ENCODE measurements at regions not wholly inside any gene's neighbourhood (a gene's known extent, or its start where the extent isn't known, plus 50 kb on each side); places are given as distances from the start of the nearest gene placed in this dataset.
"Not testable (repeated sequence)": the region's sequence is repeated elsewhere in the genome, so short reads cannot be mapped to it uniquely, and the experiment has no call there.

DNA sequence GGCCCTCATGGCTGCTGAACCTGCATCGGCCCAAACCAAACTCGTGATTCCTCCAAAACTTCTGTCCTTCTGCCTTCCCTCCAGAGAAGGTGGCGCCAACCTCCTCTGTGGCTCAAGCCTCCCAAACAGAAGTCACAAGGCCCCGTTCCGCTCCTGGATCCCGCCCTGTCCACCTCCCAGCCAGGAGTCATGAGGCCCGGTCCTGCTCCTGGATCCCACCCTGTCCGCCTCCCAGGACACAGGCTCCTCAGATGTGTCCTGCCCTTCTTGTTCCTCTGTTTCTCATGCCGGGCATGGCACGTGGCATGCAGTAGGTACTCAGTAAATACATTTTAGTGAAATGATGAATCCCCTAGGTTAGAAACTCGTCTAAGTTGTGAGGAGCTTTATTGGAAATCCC is 94.2 kb upstream of the SFSWAP start:
- DNase-seq (ENCODE audit: low spot score) = no peak

DNA sequence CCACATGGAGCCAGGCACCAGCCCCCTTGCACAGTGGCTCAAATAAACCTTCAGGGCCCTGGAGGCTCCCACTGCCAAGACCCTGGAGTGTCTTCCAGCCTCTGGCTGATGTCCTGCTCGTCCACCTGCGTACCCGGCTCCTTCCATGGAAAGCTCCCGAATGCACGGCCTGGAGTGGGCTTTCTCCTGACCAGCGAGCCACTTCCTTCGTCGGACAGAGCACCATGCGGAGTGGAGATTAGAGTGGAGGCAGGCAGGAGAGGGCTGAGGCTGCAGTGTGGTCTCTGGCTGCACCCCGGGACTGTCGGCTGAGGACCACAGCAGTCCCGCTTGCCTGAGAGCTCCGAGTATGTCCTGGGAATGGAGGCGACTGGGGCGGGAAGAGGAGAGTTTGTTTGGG is 93.7 kb upstream of the SFSWAP start:
- DNase-seq (ENCODE audit: low spot score) = no peak

DNA sequence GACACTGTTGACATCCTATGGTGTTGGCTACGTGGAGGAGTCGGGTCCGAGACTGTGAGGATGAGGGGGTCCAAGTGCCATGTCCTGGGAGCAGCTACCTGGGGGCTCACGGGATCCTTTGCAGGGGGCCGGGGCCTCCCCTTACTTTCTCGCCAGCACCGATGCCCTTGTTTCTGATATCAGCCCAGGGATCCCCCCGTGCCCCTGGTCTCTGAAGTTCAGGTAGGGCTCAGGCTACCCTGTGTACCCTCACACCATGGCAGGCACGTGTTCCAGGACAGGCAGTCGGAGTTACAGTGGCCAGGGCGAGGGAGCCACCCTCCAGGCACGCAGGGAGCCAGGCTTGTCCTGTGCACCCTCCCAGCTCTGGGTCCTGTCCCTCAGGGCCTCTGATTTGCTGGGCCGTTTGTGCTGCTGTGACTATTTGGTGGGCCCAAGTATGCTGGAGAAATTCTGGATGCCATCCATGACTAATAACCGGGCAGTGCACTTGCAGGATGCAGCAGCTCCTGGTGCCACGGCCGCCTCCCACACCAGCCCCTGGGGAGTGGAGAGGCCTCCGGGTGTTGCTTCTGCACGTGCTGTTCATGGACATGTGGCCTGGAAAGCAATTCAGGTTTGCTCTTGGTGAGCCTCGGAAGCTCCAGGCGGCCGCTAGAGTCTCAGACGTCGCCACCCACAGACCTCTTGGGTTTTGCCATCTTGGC is 93.1 kb upstream of the SFSWAP start:
- no peak for DNase-seq (ENCODE audit: low spot score)

DNA sequence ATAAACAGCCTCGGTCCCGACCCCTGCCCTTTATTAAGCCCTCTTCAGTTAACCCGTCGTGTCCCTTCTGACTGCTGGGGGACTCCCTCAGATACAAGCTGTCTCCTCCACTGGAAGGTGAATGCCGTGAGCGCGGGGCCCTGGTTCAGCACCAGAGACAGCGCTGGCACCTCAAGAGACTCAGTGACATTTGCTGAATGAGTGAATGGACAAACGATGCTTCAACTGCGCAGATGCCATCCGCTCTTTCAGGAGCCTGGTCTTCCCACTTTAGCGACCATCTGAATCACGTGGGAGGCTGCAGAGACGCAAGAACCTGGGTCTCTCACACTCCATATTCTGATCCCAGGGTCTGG is 92.6 kb upstream of the SFSWAP start:
- no peak for DNase-seq (ENCODE audit: low spot score)

DNA sequence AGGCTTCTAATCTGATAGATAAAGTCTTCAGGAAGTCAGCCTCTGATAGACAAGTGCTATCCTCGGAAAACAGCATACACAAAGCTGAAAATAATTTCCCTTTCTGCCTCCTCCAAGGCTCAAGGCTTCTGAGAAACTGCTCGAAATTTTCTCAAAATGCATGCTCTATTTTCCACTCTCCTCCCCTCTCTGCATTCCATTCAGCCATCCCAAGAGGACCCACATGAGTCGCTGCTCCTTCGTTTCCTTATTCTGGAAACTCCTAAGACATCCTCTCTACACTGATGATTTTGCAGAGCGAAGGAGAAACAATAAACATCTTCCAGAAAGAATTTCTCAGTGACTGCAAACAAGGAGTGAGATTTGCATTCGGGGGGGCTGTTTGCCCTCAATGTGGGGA is 92.2 kb upstream of the SFSWAP start:
- DNase-seq (ENCODE audit: low spot score) = no peak

DNA sequence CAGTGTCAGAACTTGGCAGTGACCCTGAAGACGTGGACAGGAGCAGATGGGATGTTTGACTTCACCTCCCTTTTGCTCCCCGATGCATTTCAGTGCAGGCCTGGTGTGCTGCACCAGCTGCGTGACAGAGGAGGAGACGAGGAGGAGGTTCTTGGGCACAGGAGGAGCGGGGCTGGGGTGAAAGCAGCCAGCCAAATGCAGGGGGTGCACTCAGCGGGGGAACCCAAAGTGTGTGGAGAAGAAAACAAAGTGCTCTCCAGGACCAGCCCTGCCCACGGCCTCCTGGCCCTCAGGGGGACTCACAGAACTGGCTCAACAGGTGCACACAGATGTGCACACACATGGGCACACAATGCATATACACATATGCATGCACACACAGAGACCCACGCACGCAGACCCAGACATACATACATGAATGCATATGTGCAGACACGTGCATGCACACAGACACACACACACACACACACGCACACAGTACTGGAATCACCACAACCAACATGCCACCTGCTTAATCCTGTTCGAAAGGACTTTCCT is 91.7 kb upstream of the SFSWAP start:
- no peak for DNase-seq (ENCODE audit: low spot score)

DNA sequence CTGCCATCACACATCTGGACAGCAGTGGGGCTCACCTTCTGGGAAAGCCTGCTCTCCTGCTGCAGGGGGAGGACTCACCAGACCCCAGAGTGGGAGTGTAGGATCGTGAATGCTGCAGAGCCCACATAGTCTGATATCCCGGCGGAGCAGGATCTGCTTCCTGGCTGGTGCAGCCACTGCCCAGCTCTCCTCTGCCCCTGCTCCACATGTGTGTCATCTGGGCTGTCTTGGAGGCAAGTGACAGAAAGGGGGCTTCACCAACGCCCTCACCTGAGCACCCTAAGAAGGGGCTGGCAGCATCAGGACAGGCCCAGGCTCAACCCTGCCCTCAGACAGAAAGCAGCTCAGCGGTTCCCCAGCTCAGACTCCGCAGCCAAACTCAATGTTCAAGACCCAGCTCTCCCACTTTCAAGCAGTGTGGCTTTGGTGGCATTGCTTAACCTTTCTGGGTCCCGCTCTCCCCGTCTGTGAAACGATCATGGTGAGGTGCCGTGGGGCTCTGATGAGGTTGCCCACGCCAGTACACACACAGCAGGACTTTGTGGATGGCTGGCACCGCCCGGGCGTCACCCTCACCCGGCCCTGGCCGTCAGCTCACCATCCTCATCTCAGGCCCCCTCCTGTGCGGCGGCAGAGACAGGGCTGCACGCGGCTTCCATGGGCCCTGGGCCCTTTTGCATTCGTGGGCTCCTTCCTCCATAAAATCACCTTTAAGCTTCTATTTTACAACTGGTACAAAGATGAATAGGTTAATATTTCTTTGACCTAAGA is 91.0 kb upstream of the SFSWAP start:
- no peak for DNase-seq (ENCODE audit: low spot score)

DNA sequence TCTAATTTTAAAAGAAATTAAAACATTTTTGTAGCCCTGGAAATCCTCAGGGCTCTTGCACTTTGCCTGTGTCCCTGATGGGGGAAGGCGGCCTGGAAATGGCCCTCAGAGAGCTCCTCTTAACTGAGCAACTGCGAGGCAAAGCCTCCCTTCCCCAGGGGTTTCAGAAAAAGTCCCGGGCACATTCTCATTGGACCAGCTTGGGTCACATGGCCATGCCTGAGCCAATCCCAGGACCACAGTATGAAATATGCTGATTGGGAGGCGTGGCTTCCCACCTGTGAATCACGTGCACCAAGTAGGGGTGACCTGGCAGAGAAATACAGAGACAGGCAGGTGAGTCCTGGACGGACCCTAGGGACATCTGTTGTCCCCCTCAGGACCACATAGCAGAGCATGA is 90.4 kb upstream of the SFSWAP start:
- DNase-seq (ENCODE audit: low spot score) = no peak

DNA sequence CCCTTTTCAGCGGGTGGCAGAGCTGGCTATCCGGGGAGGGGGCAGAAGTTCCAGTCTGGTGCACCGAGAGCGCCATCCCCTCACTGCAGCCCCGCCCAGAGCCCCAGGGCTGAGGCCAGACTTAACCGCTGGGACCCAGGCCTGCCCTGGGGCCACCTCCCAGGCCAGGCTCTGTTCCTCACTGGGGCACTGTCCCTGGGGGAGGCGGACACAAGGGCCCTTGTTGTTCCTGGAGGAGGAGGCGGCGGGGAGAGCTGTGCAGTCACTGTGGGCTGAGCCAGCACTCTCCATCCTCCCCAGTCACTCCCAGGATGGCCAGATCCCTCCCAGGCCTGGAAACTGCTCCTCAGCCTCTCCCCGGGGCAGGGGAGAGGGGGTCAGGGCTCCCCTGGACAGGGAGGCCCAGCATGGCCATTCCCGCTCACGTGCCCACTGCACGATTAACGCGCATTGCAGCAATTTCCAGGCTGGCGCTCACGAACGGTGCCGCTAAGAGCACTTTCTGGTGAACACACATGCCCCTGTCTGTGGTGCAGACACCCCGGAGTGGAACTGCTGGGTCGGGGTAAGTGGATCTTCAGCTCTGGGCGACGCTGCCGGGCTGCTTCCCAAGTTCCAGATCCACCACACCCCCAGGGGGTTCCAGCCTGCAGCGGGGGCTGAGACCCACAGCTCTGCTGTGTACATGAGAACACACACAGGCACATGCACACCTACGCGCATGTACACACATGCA is 89.8 kb upstream of the SFSWAP start:
- no peak for DNase-seq (ENCODE audit: low spot score)

DNA sequence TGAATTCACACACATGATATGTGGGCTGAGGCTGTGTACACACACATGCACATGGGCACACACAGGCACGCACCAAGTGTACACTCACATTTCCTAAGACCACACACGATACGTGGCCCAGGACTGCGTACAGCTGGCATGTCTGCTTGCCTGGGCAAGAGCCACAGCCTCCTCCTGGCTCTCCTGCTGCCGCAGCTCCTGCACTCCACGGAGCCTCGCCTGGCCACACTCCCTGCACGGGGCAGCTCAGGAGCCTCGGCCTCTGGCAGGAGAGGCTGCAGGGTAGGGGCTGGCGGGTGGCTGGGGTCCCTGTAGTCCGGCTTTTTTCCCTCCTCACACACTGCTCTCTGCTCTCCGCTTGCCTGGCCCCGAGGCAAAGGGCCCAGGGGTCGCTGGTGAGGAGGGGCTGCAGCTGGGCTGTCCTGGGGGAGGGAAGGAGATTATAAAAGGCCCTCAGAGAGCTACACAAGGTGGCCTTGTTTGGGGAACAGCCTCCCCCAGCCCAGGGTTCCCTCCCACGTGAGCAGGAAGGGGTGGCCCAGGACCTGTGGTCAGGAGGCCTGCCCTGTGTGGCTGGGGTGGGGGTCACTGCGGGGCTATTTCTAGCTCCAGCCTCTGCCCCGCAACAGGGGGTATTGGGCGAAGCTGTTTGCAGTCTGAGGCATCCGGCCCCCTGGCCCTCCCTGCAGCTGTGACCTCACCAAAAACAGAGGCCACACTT is 89.0 kb upstream of the SFSWAP start:
- DNase-seq (ENCODE audit: low spot score) = no peak

DNA sequence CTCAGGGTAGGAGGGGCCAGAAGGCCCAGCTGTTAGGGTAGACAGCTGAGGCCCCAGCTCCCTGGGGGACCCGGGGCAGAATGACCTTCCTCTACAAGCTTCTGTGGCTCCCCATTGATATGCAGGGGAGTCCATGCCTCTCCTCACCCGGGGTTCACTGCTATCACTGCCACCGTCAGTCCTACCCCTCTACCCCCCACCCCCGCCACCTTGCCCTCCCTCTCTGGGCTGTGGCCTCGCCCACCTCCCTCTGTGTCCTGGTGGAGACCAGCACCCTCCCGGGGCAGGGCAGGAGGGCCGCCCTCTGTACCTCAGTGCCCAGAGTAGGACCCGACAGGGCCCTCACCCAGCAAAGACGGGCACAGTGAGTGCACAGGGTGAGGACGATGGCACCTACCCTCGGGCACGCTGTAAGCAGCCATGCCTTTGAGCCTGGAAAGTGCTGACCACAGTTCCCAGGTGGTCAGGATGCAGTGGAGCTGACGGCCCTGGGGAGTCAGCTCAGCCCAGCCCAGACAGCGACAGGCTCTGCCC is 88.4 kb upstream of the SFSWAP start:
- DNase-seq (ENCODE audit: low spot score) = no peak

DNA sequence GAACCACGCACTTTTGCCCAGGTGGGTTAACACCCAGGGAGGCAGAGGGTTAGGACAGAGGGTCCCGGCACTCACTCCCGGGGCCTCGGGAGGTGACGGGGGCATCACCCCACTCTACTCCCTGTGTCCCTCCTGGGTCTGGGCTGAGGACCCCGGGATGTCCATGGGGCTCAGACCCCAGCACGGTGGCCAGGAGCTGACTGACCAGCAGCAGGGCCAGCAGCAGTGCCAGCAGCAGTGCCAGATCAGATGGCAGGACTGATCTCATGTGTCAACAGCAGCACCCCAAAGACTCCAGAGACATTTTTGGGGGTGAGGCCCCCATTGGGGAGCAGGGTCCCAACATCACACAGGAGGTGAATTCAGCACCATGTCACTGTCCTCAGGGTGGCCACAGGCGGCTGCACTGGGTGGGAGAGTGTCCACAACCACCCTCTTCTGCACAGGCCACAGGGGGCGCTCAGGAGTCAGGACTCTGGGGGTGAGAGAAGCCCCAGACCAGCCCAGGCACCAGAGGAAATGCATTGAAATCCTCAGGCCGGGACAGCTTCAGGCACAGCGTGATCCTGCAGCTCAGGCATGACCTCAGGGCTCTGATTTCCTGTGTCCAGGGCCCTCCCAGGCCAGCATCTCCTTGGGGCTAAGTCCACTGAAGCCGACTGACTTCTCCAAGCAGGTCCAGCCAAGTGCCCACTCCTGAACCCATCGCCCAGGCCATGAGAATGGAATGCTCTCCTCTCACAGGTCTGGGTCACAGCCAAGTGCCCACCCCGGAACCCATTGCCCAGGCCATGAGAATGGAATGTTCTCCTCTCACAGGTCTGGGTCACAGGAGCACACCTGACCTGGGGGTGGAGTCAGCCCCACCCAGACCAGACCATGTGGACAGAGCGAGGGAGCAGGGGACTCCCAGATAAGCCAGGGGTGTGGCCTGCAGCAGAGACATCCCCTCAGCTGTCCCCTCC is 87.2 kb upstream of the SFSWAP start:
- not testable (repeated sequence) for DNase-seq (ENCODE audit: low spot score)

DNA sequence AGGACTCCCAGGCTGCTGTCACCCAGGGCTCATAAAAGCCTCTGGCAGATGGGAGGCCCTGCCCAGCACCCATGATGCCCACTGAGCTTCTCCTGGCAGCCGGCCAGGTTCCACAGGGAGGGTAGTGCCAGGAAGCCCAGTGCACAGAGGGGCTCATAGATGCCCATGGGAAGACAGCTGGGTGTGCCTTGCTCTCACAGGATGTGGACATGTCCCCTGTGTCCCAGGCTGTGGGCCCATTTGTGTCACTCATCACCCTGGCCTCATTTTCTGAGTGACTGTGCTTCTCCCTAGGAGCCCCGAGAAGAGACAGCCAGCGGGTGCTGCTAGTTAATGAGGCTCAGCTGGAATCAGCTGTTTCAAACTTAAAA is 86.5 kb upstream of the SFSWAP start:
- not testable (repeated sequence) for DNase-seq (ENCODE audit: low spot score)

DNA sequence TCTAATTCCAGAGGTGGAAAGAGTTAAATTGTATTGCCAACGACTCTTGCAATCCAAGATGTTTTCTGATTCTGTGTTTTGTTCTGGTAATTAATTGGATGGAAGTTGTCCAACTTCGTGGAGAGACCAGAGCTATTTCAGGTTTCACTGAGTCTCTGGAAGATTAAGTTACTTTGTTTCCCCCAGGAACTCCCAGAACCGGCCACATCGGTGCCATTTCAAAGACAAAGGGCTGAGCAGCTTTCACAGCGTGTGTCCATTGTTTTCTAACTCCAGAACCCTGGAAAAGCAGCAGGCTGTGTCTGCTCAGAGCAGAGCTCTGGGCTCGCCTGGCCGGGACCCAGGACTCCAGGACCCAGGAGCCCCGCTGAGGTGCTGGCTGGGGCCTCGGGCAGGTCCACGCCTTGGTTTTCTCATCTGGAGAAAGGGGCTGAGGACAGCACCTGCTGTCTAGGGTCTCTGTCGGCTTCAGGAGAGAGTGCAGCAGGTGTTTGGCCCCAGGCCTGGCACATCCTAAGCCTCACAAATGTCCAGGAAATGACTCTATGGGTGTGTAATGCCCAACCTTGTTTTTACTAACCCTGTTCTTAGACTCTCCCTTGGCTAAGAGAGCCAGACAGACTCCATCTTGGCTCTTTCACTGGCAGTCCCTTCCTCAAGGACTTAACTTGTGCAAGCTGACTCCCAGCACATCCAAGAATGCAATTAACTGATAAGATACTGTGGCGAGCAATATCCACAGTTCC is 86.0 kb upstream of the SFSWAP start:
- not testable (repeated sequence) for DNase-seq (ENCODE audit: low spot score)

DNA sequence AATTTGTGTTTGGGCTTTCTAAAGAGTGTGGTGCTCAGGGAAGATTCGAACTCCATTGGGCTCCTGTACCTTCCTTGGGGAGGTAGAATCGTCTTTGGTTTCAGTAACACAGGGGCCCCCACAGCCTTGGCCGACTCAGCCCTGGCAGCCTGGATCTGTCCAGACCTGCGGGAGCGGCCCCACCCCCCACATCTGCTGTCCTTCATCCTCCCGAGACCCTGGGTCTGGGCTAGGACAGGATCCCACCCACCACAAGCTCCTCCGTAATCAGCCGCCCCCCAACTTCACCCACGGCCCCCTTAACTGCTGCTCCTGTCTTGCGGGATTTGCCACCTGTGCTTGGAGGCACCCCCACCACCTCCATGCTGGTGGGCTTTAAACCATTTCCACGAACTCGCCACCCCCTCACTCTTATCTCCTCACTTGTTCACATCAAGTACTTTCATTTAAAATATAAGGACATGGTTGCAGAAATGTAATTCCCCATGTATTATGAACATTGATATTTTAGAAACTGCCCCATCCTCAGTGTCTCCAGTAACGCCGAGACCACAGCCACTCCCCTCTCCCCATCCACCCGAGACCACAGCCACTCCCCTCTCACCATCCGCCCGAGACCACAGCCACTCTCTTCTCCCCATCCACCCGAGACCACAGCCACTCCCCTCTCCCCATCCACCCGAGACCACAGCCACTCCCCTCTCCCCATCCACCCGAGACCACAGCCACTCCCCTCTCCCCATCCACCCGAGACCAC is 84.7 kb upstream of the SFSWAP start:
- DNase-seq (ENCODE audit: low spot score) = not testable (repeated sequence)

DNA sequence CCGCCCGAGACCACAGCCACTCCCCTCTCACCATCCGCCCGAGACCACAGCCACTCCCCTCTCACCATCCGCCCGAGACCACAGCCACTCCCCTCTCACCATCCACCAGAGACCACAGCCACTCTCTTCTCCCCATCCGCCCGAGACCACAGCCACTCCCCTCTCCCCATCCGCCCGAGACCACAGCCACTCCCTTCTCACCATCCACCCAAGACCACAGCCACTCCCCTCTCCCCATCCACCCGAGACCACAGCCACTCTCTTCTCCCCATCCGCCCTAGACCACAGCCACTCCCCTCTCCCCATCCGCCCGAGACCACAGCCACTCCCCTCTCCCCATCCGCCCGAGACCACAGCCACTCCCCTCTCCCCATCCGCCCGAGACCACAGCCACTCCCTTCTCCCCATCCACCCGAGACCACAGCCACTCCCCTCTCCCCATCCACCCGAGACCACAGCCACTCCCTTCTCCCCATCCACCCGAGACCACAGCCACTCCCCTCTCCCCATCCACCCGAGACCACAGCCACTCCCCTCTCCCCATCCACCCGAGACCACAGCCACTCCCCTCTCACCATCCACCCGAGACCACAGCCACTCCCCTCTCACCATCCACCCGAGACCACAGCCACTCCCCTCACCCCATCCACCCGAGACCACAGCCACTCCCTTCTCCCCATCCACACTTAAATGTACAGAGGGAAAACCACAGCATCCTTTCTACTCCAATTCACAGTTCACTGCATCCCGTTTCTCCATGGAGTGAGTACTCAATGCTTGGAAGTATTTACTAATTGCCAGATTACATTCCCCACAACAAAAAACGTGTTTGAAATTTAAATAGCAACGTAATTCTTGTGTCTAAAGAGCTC is 83.5 kb upstream of the SFSWAP start:
- DNase-seq (ENCODE audit: low spot score) = peak; percentile 47

DNA sequence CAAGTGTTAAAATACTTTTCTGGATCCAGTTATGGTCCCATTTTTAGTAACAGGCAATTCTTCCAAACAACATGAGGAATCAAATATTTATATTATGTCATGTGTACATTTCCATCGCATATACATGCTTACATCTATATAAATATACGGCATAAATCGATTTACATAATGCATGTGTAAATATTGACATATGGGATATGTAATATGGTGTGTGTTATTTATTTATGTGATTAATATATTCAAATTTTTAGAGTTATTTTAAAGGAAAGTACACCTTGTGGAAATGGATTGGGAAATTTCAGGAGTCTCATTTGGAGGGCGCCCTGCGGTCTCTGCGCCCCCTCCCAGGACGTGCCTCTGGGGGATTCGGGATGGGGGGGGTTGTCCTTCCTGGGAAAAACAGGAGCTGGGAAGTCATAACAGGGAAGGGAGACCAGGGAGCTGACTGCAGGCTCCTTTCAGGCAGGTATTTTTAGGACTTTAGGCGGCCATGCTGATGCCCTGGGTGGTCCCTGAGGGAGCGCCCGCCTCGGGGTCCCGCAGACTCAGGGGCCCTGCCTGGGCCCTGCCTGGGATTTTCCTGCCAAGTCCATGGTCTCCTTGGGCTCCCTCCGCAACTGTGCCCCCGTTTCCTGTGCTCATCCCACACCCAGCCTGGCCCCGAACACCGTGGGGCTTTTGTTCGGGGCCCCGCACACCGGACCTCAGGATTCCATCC is 82.7 kb upstream of the SFSWAP start:
- DNase-seq (ENCODE audit: low spot score) = no peak

Measured in CD4-positive, alpha-beta T cell treated with Interleukin-2 at 100 ng/mL for 4 hours (primary cell).